DND-41 (cell line): ENCODE measurements at regions not wholly inside any gene's neighbourhood (a gene's known extent, or its start where the extent isn't known, plus 50 kb on each side); places are given as distances from the start of the nearest gene placed in this dataset.

Source experiments
- CTCF ChIP-seq: IDR thresholded peaks from 2 replicates; pipeline ENCODE4 v1.5.1; 2012; ENCODE audit warnings: borderline replicate concordance, low read length, moderate library complexity, mild to moderate bottlenecking; ENCODE audit not compliant: poor library complexity, severe bottlenecking; ENCODE audit errors: extremely low read depth
- EZH2 ChIP-seq: IDR thresholded peaks from 3 replicates; pipeline ENCODE4 v1.6.1; 2012; ENCODE audit warnings: borderline replicate concordance, low read depth, mild to moderate bottlenecking, moderate library complexity, low read length, inconsistent platforms; ENCODE audit not compliant: severe bottlenecking

- TF ChIP-seq CTCF (no peak), EZH2 (no peak)
These were observed 130.3 kb upstream of the ARSJ start for GRCh38 chr4:114109776-114110175.
